Gastrocnemius medialis (tissue), 4 donors: ENCODE measurements at regions not wholly inside any gene's neighbourhood (a gene's known extent, or its start where the extent isn't known, plus 50 kb on each side); places are given as distances from the start of the nearest gene placed in this dataset.

Source experiments
- ATAC-seq, 2 donors: fragments of 150-250 bp; one replicate each; pipeline ENCODE4 v1.9.1; 2016
- DNase-seq, 2 donors: peaks; one replicate each; pipeline ENCODE4 v3.0.0-alpha.2; 2019
- H3K27ac ChIP-seq, 4 donors: fragments of 200-600 bp; sonication (generic); 1 replicate in 1 of 4; 2 replicates in 3 of 4; pipeline ENCODE4 v1.5.1; 2016 to 2018; ENCODE audit warnings: mild to moderate bottlenecking in 2 of 4, moderate library complexity in 1 of 4
- H3K27me3 ChIP-seq, 3 donors: fragments of 200-600 bp; sonication (generic) in 2 of 3; 1 replicate in 1 of 3; 2 replicates in 2 of 3; pipeline versions ENCODE4 v1.5.1 to v1.6.0; 2016 to 2019; ENCODE audit warnings: mild to moderate bottlenecking in 1 of 3, moderate library complexity in 1 of 3
- H3K36me3 ChIP-seq, 2 donors: fragments of 200-600 bp; sonication (generic) in 1 of 2; one replicate each; pipeline ENCODE4 v1.5.1; 2017 to 2018
- H3K4me1 ChIP-seq, 2 donors: fragments of 200-600 bp; sonication (generic) in 1 of 2; one replicate each; pipeline ENCODE4 v1.5.1; 2016 to 2017; ENCODE audit warnings: mild to moderate bottlenecking in 2 of 2
- H3K4me3 ChIP-seq, 4 donors: fragments of 200-600 bp; sonication (generic) in 3 of 4; 1 replicate in 1 of 4; 2 replicates in 3 of 4; pipeline ENCODE4 v1.5.1; 2016 to 2019; ENCODE audit warnings: mild to moderate bottlenecking in 2 of 4
- H3K9me3 ChIP-seq, 3 donors: fragments of 200-600 bp; sonication (generic) in 2 of 3; 1 replicate in 1 of 3; 2 replicates in 2 of 3; pipeline ENCODE4 v1.5.1; 2016 to 2019
- CTCF ChIP-seq, 5 experiments: fragments of 450-650 bp in 3 of 5; fragments of 200-600 bp in 2 of 5; sonication (generic) in 2 of 5; IDR thresholded peaks in 4 of 5; conservative IDR thresholded peaks in 1 of 5; 1 replicate in 4 of 5; 2 replicates in 1 of 5; pipeline ENCODE4 v1.5.1; 2016 to 2019; ENCODE audit warnings: antibody characterized with exemption in 5 of 5, mild to moderate bottlenecking in 3 of 5, moderate library complexity in 3 of 5
- POLR2A ChIP-seq, 2 donors: fragments of 450-650 bp; IDR thresholded peaks; one replicate each; pipeline ENCODE4 v1.6.1; 2017; ENCODE audit warnings: antibody characterized with exemption in 2 of 2, mild to moderate bottlenecking in 2 of 2, moderate library complexity in 2 of 2
- in situ Hi-C, 4 donors: fragments of 200-750 bp; cut with MboI; loops; one replicate each; pipeline versions ENCODE4 v1.15.0 to v1.8.0; 2017; ENCODE audit warnings: low sequenced_read_pairs in 4 of 4
- intact Hi-C: fragments of 100-400 bp; cut with DNase I; formaldehyde crosslinking; loops from one replicate; pipeline ENCODE4 v1.15.1; 2023; ENCODE audit warnings: low total_unique reads

- in situ Hi-C loops = no loop called here
- no peak for DNase-seq
- intact Hi-C loops = no loop called here
These were observed 95.6 kb downstream of the C16orf95 start for GRCh38 chr16:87221633-87222032.

GRCh38 chr16:87222335-87222734 lies 94.9 kb downstream of the C16orf95 start:
- in situ Hi-C loops = no loop called here
- Histone ChIP-seq H3K9me3 (no peaks in the 10 kb centered on the region), H3K4me1 (no peaks in the 10 kb centered on the region), H3K4me3 (no peak overlapping the region), H3K36me3 (no peaks in the 10 kb centered on the region), H3K27ac (no peak overlapping the region), H3K27me3 (no peaks in the 10 kb centered on the region)
- ATAC-seq (no peak), DNase-seq (no peak)
- intact Hi-C loops = no loop called here
- TF ChIP-seq CTCF (IDR thresholded peaks at IDR 0.05 in 4 of 5, conservative IDR thresholded peaks at IDR 0.05 in 1 of 5) (no peak), POLR2A (IDR thresholded peaks at IDR 0.05) (no peak)

More at GRCh38 chr16:87221633-87222032, 95.6 kb downstream of the C16orf95 start:
- Histone ChIP-seq H3K27ac (no peak overlapping the region), H3K36me3 (no peaks in the 10 kb centered on the region), H3K9me3 (no peaks in the 10 kb centered on the region), H3K27me3 (no peaks in the 10 kb centered on the region), H3K4me1 (no peaks in the 10 kb centered on the region), H3K4me3 (no peak overlapping the region)
- ATAC-seq = no peak
- TF ChIP-seq POLR2A (IDR thresholded peaks at IDR 0.05) (no peak), CTCF (IDR thresholded peaks at IDR 0.05 in 4 of 5, conservative IDR thresholded peaks at IDR 0.05 in 1 of 5) (no peak)

- no peak overlapping the region for H3K27ac ChIP-seq
- DNase-seq = no peak
- H3K4me3 ChIP-seq = no peak overlapping the region
- ATAC-seq = no peak
- intact Hi-C loops (no loop called here), in situ Hi-C loops (no loop called here)
- H3K4me1 ChIP-seq = no peaks in the 10 kb centered on the region
- TF ChIP-seq POLR2A (IDR thresholded peaks at IDR 0.05) = no peak
- H3K27me3 ChIP-seq = no peaks in the 10 kb centered on the region
- H3K9me3 ChIP-seq = no peaks in the 10 kb centered on the region
- H3K36me3 ChIP-seq = no peaks in the 10 kb centered on the region
These were observed 93.4 kb downstream of the C16orf95 start for GRCh38 chr16:87223656-87224248.

GRCh38 chr16:87226926-87227295 lies 90.3 kb downstream of the C16orf95 start:
- TF ChIP-seq POLR2A (IDR thresholded peaks at IDR 0.05) (no peak), CTCF (IDR thresholded peaks at IDR 0.05 in 4 of 5, conservative IDR thresholded peaks at IDR 0.05 in 1 of 5) (no peak)
- ATAC-seq (no peak), DNase-seq (no peak)
- no peaks in the 10 kb centered on the region for H3K27me3 ChIP-seq
- H3K27ac ChIP-seq = no peak overlapping the region
- no peaks in the 10 kb centered on the region for H3K36me3 ChIP-seq
- H3K9me3 ChIP-seq = peaks cover 0 to under 1% (median 0%) of the 10 kb centered on the region in 3 donors
- in situ Hi-C loops (no loop called here), intact Hi-C loops (no loop called here)
- H3K4me1 ChIP-seq = no peaks in the 10 kb centered on the region
- no peak overlapping the region for H3K4me3 ChIP-seq

- no peak for ATAC-seq
These were observed 89.8 kb downstream of the C16orf95 start for GRCh38 chr16:87227296-87227951.

More at GRCh38 chr16:87227296-87227951, 89.8 kb downstream of the C16orf95 start:
- Histone ChIP-seq H3K27me3 (no peaks in the 10 kb centered on the region), H3K27ac (peak overlapping the region in 1 of 4 donors; percentile 42), H3K36me3 (no peaks in the 10 kb centered on the region), H3K4me1 (no peaks in the 10 kb centered on the region), H3K4me3 (no peak overlapping the region), H3K9me3 (peaks cover 0 to 5% (median 0%) of the 10 kb centered on the region in 3 donors)
- intact Hi-C loops = no loop called here
- TF ChIP-seq CTCF (IDR thresholded peaks at IDR 0.05 in 4 of 5, conservative IDR thresholded peaks at IDR 0.05 in 1 of 5) (no peak), POLR2A (IDR thresholded peaks at IDR 0.05) (no peak)
- no peak for DNase-seq
- in situ Hi-C loops = no loop called here
